HS-5 (cell line): ENCODE measurements at regions not wholly inside any gene's neighbourhood (a gene's known extent, or its start where the extent isn't known, plus 50 kb on each side); places are given as distances from the start of the nearest gene placed in this dataset.

ENCODE experiments used
- DNase-seq: peaks from one replicate; pipeline ENCODE4 v3.0.0-alpha.2; 2012; ENCODE audit warnings: low read depth

GRCh38 chr6:108778421-108779186, 69.6 kb upstream of the ARMC2 start:
- no peak for DNase-seq

- DNase-seq = no peak
Observed at GRCh38 chr6:108779536-108780275, 68.5 kb upstream of the ARMC2 start.

- DNase-seq = no peak
Observed at GRCh38 chr6:108780784-108781183, 67.4 kb upstream of the ARMC2 start.

- no peak for DNase-seq
Observed at GRCh38 chr6:108781419-108782100, 66.7 kb upstream of the ARMC2 start.

- peak; percentile 69 for DNase-seq
Observed at GRCh38 chr6:108782179-108783041, 65.8 kb upstream of the ARMC2 start.

DNA sequence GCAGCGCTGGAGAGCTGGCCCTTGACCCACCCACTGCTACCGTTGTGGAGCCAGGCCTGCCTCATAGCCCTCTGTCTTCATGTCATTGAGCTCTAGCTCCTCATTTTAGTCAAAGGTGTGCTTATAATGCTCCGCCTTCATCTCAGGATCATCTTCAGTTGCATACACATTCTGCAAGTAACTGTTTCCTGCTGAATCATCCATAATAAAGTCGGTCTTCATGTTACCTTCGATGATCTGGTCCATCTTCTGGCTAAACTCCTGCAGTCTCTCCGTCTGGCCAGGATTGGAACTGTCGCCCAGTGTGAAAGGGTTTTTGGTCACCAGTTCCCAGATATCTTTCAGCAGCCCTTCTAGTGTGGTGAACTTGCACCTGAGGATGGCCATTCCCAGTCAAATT, 62.6 kb upstream of the ARMC2 start:
- no peak for DNase-seq

DNA sequence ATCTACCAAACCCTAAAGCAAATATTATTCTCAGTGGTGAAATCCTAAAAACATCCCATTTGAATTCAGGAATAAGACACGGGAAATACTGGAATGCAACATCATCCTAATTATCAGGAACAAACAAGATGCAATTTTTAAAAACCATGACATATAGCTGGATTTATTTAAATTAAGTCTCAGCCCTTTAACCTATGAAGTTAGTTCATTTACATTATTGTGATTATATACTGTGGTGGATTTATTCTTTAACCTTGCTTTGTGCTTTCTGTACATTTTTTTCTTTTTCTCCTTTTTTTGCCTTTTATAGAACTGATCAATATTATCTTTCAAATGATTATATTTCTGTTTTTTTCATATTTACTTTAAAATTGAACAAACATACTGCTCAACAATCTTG, 59.8 kb upstream of the ARMC2 start:
- DNase-seq = no peak

DNA sequence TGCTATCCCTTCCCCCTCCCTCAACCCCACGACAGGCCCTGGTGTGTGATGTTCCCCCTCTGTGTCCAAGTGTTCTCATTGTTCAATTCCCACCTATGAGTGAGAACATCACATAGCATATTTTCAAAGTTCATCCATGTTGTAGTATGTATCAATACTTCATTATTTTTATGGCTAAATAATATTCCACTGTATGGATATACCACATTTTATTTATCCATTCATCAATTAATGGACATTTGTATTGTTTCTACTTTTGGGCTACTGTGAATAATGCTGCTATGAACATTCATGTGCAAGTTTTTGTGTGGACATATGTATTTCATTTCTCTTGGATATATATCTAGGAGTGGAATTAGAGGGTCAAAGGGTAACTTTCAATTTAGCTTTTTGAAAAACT, 58.7 kb upstream of the ARMC2 start:
- DNase-seq = no peak

DNA sequence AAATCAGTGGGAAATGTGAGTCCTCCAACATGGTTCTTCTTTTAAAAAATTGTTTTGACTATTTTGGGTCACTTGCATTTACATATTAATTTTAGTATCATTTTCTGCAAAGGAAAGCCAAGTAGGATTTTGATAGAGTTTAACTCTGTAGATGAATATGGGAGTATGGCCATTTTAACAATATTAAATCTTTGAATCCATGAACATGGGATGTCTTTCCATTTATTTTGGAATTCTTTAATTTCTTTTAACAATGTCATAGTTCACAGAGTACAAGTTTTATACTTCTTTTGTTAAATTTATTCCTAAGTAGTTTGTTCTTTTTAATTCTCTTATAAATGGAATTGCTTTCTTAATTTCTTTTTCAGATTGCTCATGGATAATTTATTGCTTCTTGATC, 56.5 kb upstream of the ARMC2 start:
- no peak for DNase-seq

GRCh38 chr6:108793516-108794251, 54.5 kb upstream of the ARMC2 start:
- no peak for DNase-seq

DNA sequence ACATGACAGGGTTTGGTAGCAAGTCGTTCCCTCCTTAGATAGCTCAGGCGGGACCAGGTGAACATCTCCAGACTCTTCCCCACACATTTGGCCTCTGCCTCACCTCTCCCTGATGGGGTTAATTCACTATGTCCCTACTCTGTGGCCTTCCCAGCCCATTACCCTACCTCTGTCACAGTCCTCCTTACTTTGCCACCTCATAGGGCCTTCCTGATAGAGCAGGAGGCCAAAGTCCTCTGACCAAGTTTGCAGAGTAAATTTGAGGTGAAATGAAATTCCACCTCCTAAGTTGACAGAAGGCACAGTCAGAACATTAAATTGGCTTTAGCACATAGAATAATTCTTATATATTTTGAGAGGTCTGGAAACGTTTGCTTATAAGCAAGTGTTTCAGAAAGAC, 53.1 kb upstream of the ARMC2 start:
- no peak for DNase-seq

- no peak for DNase-seq
Observed at GRCh38 chr6:108795814-108796213, 52.4 kb upstream of the ARMC2 start.

DNA sequence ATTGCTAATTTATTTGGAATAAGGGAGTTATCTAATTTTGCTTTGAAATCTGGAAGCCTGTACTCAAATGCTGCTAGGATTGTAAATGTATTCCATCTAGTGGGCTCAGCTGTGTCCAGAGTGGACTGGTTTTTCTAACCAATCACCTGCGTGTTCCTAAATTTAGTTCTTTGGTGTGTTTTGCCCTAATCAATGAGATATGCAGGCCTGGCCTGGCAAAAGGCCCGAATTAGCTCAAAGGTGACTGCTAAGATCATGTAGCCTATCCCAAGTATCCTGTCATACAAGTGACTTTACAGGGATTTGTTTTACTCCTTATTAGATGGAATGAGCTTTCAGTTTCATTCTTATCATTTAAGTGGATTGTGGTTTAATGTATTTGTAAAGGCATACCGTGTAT, 51.3 kb upstream of the ARMC2 start:
- no peak for DNase-seq

DNA sequence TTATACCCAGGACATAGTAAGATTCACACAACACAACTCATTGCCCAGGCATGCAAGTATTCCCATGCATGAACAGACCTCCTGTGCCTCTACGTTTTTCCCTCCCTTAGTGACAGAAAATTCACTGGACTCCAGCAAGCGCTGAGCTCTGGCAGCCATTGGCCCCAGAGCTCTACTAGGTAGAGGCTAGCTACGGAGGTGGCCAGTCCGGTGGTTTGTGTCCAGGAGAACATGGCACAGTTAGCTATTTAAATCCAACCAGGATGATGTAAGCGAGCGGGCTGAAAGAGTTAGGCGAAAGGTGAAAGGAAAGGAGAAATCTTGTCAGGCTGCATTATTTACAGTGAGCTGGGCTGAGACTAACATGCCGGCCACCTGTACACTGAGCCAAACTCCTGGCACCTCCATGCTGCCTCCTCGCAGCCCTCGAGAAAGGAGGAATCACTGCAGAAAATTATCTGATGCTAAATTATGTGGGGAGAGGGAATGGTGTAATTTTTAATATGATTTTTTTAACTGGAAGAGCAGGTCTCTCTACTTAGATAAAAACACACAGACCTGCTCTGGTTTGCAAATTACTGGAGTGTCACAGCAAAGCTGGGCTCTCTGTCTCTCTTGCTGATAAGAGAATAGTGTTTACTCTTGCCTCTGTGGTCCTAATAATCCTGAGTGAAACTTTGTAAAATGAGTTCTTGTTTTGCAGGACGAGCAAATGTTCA, 50.1 kb upstream of the ARMC2 start:
- no peak for DNase-seq
